ENCODE measurements at regions not wholly inside any gene's neighbourhood (a gene's known extent, or its start where the extent isn't known, plus 50 kb on each side); places are given as distances from the start of the nearest gene placed in this dataset.
"Not testable (repeated sequence)": the region's sequence is repeated elsewhere in the genome, so short reads cannot be mapped to it uniquely, and the experiment has no call there.

GRCh38 chr18:52220062-52220591 lies 119.9 kb upstream of the DCC start:
- DNase-seq = no peak

- no peak for DNase-seq
Observed at GRCh38 chr18:52222211-52222610, 117.8 kb upstream of the DCC start.

- no peak for DNase-seq
Observed at GRCh38 chr18:52227536-52227935, 112.5 kb upstream of the DCC start.

GRCh38 chr18:52228166-52228565 lies 111.8 kb upstream of the DCC start:
- no peak for DNase-seq

GRCh38 chr18:52236131-52236530 lies 103.9 kb upstream of the DCC start:
- no peak for DNase-seq

GRCh38 chr18:52237551-52237950 lies 102.4 kb upstream of the DCC start:
- no peak for DNase-seq

- no peak for DNase-seq
Observed at GRCh38 chr18:52242711-52243110, 97.3 kb upstream of the DCC start.

- DNase-seq = no peak
Observed at GRCh38 chr18:52244658-52245057, 95.3 kb upstream of the DCC start.

- DNase-seq = no peak
Observed at GRCh38 chr18:52254367-52254766, 85.6 kb upstream of the DCC start.

GRCh38 chr18:52257417-52257816 lies 82.6 kb upstream of the DCC start:
- not testable (repeated sequence) for DNase-seq

GRCh38 chr18:52275817-52276216 lies 64.2 kb upstream of the DCC start:
- DNase-seq = no peak

GRCh38 chr18:52277785-52278184 lies 62.2 kb upstream of the DCC start:
- DNase-seq = no peak

- DNase-seq = no peak
Observed at GRCh38 chr18:52278191-52278590, 61.8 kb upstream of the DCC start.

GRCh38 chr18:52280702-52281101 lies 59.3 kb upstream of the DCC start:
- no peak for DNase-seq

- DNase-seq = no peak
Observed at GRCh38 chr18:52283927-52284326, 56.1 kb upstream of the DCC start.

GRCh38 chr18:52286675-52287074 lies 53.3 kb upstream of the DCC start:
- no peak for DNase-seq

GRCh38 chr18:52287151-52287550 lies 52.8 kb upstream of the DCC start:
- no peak for DNase-seq

- DNase-seq = no peak
Observed at GRCh38 chr18:52288403-52289004, 51.5 kb upstream of the DCC start.

GRCh38 chr18:52289392-52289791 lies 50.6 kb upstream of the DCC start:
- no peak for DNase-seq
